SU-DHL-6 (cell line): ENCODE measurements at regions not wholly inside any gene's neighbourhood (a gene's known extent, or its start where the extent isn't known, plus 50 kb on each side); places are given as distances from the start of the nearest gene placed in this dataset.

ENCODE experiments used
- CTCF ChIP-seq: fragments of 200-600 bp; sonication (generic); IDR thresholded peaks from one replicate; pipeline ENCODE4 v1.5.1; 2017; ENCODE audit warnings: antibody characterized with exemption, mild to moderate bottlenecking, low read length, moderate library complexity; ENCODE audit not compliant: insufficient read depth, poor library complexity, severe bottlenecking
- EZH2phosphoT487 ChIP-seq: fragments of 200-600 bp; sonication (generic), shearing (Covaris generic); conservative IDR thresholded peaks from 2 replicates; pipeline ENCODE4 v1.6.1; 2018; ENCODE audit warnings: mild to moderate bottlenecking, antibody characterized with exemption, low read length, moderate library complexity, mixed read lengths

DNA sequence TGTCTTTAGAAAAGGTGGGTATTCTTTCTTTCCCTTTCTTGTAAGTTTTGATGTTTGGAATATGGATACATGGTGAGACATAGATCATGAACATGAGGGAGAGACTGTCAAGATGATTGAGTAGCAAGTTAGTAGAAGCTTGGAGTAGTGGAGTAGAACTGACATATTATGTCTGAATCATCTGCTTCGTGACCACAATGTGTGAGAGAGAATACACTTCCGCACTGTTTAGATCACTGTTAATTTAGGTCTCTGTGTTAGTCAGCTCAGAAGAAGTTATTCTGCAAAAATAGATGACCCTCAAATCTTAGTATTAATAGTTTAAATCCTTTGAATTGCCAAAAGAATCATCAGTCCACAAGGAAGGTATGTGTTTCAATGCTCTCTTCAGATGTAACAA lies 151.0 kb downstream of the OXSM start:
- TF ChIP-seq CTCF: no peak
- no peak for TF ChIP-seq EZH2phosphoT487
